AG09309 (cell line): ENCODE measurements at regions not wholly inside any gene's neighbourhood (a gene's known extent, or its start where the extent isn't known, plus 50 kb on each side); places are given as distances from the start of the nearest gene placed in this dataset.

Source experiments
- DNase-seq: peaks from one replicate; pipeline ENCODE4 v3.0.0-alpha.2; 2010; ENCODE audit warnings: low read depth
- H3K4me3 ChIP-seq: 2 replicates; pipeline ENCODE4 v1.5.1; 2011; ENCODE audit warnings: mild to moderate bottlenecking, low read depth, low read length, moderate library complexity; ENCODE audit not compliant: control insufficient read depth
- CTCF ChIP-seq: IDR thresholded peaks from 2 replicates; pipeline ENCODE4 v1.5.1; 2011; ENCODE audit warnings: mild to moderate bottlenecking, low read depth, low read length, inconsistent platforms; ENCODE audit not compliant: insufficient read depth, control insufficient read depth; ENCODE audit errors: missing control alignments

GRCh38 chr5:60229691-60230185 lies 336.2 kb upstream of the PDE4D start:
- no peak overlapping the region for H3K4me3 ChIP-seq
- DNase-seq = no peak
- TF ChIP-seq CTCF = no peak

DNA sequence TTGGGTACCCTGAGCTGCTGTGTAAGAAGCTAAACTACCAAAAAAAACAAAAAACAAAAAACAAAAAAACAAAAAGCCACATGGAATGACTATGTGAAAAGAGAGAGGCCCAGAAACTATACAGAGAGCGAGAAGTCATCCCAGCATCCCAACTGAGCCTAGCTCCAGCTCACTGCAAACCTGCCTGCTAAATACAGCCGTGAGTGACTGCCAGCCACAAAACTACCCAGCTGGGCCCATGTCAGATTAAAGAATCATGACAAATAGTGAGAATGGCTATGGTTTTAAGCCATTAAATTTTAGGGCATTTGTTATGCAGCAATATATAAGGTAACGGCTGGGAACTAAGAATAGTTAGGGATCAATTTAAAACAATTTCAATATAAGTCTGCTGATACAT lies 335.1 kb upstream of the PDE4D start:
- DNase-seq = no peak
- TF ChIP-seq CTCF = no peak
- H3K4me3 ChIP-seq = no peak overlapping the region

- DNase-seq = no peak
- no peak overlapping the region for H3K4me3 ChIP-seq
- no peak for TF ChIP-seq CTCF
Observed at GRCh38 chr5:60226128-60226527, 332.6 kb upstream of the PDE4D start.

- no peak for TF ChIP-seq CTCF
- no peak overlapping the region for H3K4me3 ChIP-seq
- DNase-seq = no peak
Observed at GRCh38 chr5:60223342-60223741, 329.8 kb upstream of the PDE4D start.

DNA sequence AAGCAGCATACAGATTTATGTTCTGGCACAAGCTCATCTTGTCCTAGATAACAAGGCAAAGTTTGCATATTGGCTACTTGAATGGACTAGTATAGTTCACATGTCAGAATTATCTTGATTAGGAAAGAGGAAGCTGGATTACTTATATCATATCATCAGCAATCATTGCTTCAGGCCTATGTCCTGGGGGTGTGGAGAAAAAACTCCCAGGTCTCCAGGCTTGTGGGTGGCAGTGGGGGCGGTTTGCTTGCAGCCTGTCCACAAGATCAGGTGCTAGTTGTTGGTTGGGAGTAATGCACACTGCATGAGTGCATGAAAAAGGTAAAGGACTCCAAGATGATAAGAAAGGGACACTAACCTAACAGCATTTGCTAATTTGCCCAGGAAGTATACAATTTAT lies 326.4 kb upstream of the PDE4D start:
- TF ChIP-seq CTCF = no peak
- H3K4me3 ChIP-seq = no peak overlapping the region
- no peak for DNase-seq

- no peak for TF ChIP-seq CTCF
- no peak for DNase-seq
- no peak overlapping the region for H3K4me3 ChIP-seq
Observed at GRCh38 chr5:60210810-60211209, 317.3 kb upstream of the PDE4D start.
